Liver (tissue), 8 donors: ENCODE measurements at regions not wholly inside any gene's neighbourhood (a gene's known extent, or its start where the extent isn't known, plus 50 kb on each side); places are given as distances from the start of the nearest gene placed in this dataset.

Source experiments
- DNase-seq: peaks from one replicate; pipeline ENCODE4 v3.0.0-alpha.2; 2017; ENCODE audit warnings: low spot score
- H3K27ac ChIP-seq, 2 donors: one replicate each; pipeline ENCODE4 v1.7.0; 2013; ENCODE audit warnings: inconsistent platforms in 2 of 2, low read length in 2 of 2, control low read depth in 1 of 2, low read depth in 1 of 2, mild to moderate bottlenecking in 1 of 2
- H3K27me3 ChIP-seq, 4 donors: one replicate each; pipeline versions ENCODE4 v1.6.1 to v1.7.0; 2013; ENCODE audit warnings: low read length in 3 of 4, inconsistent platforms in 1 of 4, mild to moderate bottlenecking in 1 of 4, moderate library complexity in 1 of 4; ENCODE audit not compliant: control insufficient read depth in 4 of 4, insufficient read depth in 4 of 4
- H3K36me3 ChIP-seq, 4 donors: one replicate each; pipeline versions ENCODE4 v1.6.1 to v1.7.0; 2013; ENCODE audit warnings: low read length in 3 of 4, mild to moderate bottlenecking in 3 of 4, low read depth in 1 of 4, moderate library complexity in 1 of 4; ENCODE audit not compliant: control insufficient read depth in 4 of 4, insufficient read depth in 3 of 4
- H3K4me1 ChIP-seq, 4 donors: one replicate each; pipeline versions ENCODE4 v1.6.1 to v1.7.0; 2013; ENCODE audit warnings: low read length in 3 of 4, mild to moderate bottlenecking in 3 of 4, moderate library complexity in 1 of 4; ENCODE audit not compliant: control insufficient read depth in 4 of 4, insufficient read depth in 4 of 4
- H3K4me3 ChIP-seq, 3 donors: one replicate each; pipeline versions ENCODE4 v1.6.1 to v1.7.0; 2013; ENCODE audit warnings: low read length in 3 of 3, control low read depth in 1 of 3, low read depth in 1 of 3, mild to moderate bottlenecking in 1 of 3
- H3K9ac ChIP-seq, 2 donors: one replicate each; pipeline ENCODE4 v1.7.0; 2013; ENCODE audit warnings: low read length in 2 of 2, mild to moderate bottlenecking in 2 of 2, moderate library complexity in 2 of 2, control low read depth in 1 of 2, low read depth in 1 of 2
- H3K9me3 ChIP-seq, 4 donors: one replicate each; pipeline versions ENCODE4 v1.6.1 to v1.7.0; 2013; ENCODE audit warnings: low read length in 3 of 4; ENCODE audit not compliant: control insufficient read depth in 4 of 4
- EGR1 ChIP-seq, 2 donors: IDR thresholded peaks; 2 replicates each; pipeline ENCODE4 v1.6.1; 2016 to 2018; ENCODE audit warnings: antibody characterized with exemption in 2 of 2, low read depth in 2 of 2
- FOXA1 ChIP-seq: IDR thresholded peaks from 2 replicates; pipeline ENCODE4 v1.6.1; 2016; ENCODE audit warnings: antibody characterized with exemption
- FOXA2 ChIP-seq: IDR thresholded peaks from 2 replicates; pipeline ENCODE4 v1.6.1; 2016; ENCODE audit warnings: antibody characterized with exemption
- GABPA ChIP-seq, 2 donors: IDR thresholded peaks in 1 of 2; conservative IDR thresholded peaks in 1 of 2; 2 replicates each; pipeline ENCODE4 v1.6.1; 2016; ENCODE audit warnings: antibody characterized with exemption in 2 of 2, mild to moderate bottlenecking in 1 of 2, moderate library complexity in 1 of 2
- HNF4A ChIP-seq, 2 donors: conservative IDR thresholded peaks; 2 replicates each; pipeline ENCODE4 v1.6.1; 2016; ENCODE audit warnings: antibody characterized with exemption in 2 of 2, mild to moderate bottlenecking in 2 of 2
- HNF4G ChIP-seq: IDR thresholded peaks from 2 replicates; pipeline ENCODE4 v1.6.1; 2016; ENCODE audit warnings: antibody characterized with exemption
- JUND ChIP-seq, 2 donors: IDR thresholded peaks; 2 replicates each; pipeline ENCODE4 v1.6.1; 2016; ENCODE audit warnings: antibody characterized with exemption in 2 of 2
- NR2F2 ChIP-seq: IDR thresholded peaks from 2 replicates; pipeline ENCODE4 v1.6.1; 2016; ENCODE audit warnings: antibody characterized with exemption
- RAD21 ChIP-seq, 2 donors: IDR thresholded peaks; 2 replicates each; pipeline ENCODE4 v1.6.1; 2016; ENCODE audit warnings: antibody characterized with exemption in 2 of 2, mild to moderate bottlenecking in 2 of 2
- RXRA ChIP-seq, 2 donors: IDR thresholded peaks; 2 replicates each; pipeline ENCODE4 v1.6.1; 2017 to 2018; ENCODE audit warnings: antibody characterized with exemption in 2 of 2, mild to moderate bottlenecking in 1 of 2
- SP1 ChIP-seq: IDR thresholded peaks from 2 replicates; pipeline ENCODE4 v1.6.1; 2018; ENCODE audit warnings: antibody characterized with exemption, mild to moderate bottlenecking
- TAF1 ChIP-seq: conservative IDR thresholded peaks from 2 replicates; pipeline ENCODE4 v1.6.1; 2016; ENCODE audit warnings: antibody characterized with exemption, mild to moderate bottlenecking
- YY1 ChIP-seq: IDR thresholded peaks from 2 replicates; pipeline ENCODE4 v1.6.1; 2016; ENCODE audit warnings: antibody characterized with exemption, mild to moderate bottlenecking
- WGBS: extraction: QIAGEN DNeasy Blood & Tissue Kit; methylation state at CpG from one replicate; pipeline ENCODE4 v1.1.7; 2013; 5-methylcytosine and 5-hydroxymethylcytosine counted together
- TF ChIP-seq, protein P1 (sequence below): IDR thresholded peaks from 2 replicates; pipeline ENCODE4 v1.6.1; 2016; ENCODE audit warnings: antibody characterized with exemption
- TF ChIP-seq, protein P2 (sequence below): IDR thresholded peaks from 2 replicates; pipeline ENCODE4 v1.6.1; 2016; ENCODE audit warnings: antibody characterized with exemption
- TF ChIP-seq, protein P3 (sequence below): IDR thresholded peaks from 2 replicates; pipeline ENCODE4 v1.6.1; 2016; ENCODE audit warnings: antibody characterized with exemption
- TF ChIP-seq, protein P4 (sequence below): IDR thresholded peaks from 2 replicates; pipeline ENCODE4 v1.6.1; 2016; ENCODE audit warnings: antibody characterized with exemption, mild to moderate bottlenecking
- TF ChIP-seq, protein P5 (sequence below): fragments of 150-350 bp; IDR thresholded peaks from 2 replicates; pipeline ENCODE4 v1.5.1; 2017; ENCODE audit warnings: improper control_type of control experiment, low read depth, low read length; ENCODE audit not compliant: missing input control
- donor health status: healthy.
- donor health status: healthy.
- donor health status: healthy.
- donor health status: healthy.
- donor health status: healthy.

DNA sequence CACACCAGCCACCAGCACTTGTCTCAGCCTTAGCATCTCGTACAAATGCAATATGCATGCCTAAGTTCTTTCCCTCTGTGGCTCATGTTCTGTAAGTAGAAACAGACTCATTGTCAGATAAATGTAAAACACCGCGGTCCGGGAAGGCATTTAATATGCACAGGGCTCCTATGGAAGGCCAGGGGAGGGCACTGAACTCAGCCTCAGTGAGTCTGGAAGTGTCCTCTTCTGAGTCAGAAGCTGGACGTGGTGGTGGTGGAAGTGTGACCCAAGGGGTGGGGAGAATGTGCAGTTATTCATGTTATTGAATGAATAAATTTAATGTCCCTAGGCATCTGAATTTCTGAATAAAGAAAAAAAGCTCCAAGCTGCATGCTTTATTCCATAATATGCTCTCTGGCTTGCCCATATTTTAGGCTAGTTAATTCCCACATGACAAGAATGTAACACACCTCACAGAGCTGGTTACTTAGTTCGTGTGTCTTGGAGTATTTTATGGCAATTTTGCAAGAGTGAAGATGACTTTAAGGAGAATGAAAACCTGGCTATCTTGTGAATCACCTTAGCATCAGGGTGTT lies 193.1 kb upstream of the GATB start:
- no peak for DNase-seq
- no peak for TF ChIP-seq RAD21 (IDR thresholded peaks at IDR 0.05)
- no peak for TF ChIP-seq JUND (IDR thresholded peaks at IDR 0.05)
- TF ChIP-seq, protein P1, sequence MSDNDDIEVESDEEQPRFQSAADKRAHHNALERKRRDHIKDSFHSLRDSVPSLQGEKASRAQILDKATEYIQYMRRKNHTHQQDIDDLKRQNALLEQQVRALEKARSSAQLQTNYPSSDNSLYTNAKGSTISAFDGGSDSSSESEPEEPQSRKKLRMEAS = no peak
- TF ChIP-seq EGR1 (IDR thresholded peaks at IDR 0.05; ENCODE audit: low read depth in 2 of 2) = no peak
- TF ChIP-seq, protein P2, sequence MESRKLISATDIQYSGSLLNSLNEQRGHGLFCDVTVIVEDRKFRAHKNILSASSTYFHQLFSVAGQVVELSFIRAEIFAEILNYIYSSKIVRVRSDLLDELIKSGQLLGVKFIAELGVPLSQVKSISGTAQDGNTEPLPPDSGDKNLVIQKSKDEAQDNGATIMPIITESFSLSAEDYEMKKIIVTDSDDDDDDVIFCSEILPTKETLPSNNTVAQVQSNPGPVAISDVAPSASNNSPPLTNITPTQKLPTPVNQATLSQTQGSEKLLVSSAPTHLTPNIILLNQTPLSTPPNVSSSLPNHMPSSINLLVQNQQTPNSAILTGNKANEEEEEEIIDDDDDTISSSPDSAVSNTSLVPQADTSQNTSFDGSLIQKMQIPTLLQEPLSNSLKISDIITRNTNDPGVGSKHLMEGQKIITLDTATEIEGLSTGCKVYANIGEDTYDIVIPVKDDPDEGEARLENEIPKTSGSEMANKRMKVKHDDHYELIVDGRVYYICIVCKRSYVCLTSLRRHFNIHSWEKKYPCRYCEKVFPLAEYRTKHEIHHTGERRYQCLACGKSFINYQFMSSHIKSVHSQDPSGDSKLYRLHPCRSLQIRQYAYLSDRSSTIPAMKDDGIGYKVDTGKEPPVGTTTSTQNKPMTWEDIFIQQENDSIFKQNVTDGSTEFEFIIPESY = no peak
- no peak for TF ChIP-seq GABPA (IDR thresholded peaks at IDR 0.05 in 1 of 2, conservative IDR thresholded peaks at IDR 0.05 in 1 of 2)
- no peak for TF ChIP-seq YY1
- no peak for TF ChIP-seq TAF1
- TF ChIP-seq NR2F2 = no peak
- no peak for TF ChIP-seq HNF4G
- TF ChIP-seq, protein P3, sequence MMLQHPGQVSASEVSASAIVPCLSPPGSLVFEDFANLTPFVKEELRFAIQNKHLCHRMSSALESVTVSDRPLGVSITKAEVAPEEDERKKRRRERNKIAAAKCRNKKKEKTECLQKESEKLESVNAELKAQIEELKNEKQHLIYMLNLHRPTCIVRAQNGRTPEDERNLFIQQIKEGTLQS = no peak
- TF ChIP-seq FOXA2 = no peak
- TF ChIP-seq FOXA1 = no peak
- TF ChIP-seq, protein P4, sequence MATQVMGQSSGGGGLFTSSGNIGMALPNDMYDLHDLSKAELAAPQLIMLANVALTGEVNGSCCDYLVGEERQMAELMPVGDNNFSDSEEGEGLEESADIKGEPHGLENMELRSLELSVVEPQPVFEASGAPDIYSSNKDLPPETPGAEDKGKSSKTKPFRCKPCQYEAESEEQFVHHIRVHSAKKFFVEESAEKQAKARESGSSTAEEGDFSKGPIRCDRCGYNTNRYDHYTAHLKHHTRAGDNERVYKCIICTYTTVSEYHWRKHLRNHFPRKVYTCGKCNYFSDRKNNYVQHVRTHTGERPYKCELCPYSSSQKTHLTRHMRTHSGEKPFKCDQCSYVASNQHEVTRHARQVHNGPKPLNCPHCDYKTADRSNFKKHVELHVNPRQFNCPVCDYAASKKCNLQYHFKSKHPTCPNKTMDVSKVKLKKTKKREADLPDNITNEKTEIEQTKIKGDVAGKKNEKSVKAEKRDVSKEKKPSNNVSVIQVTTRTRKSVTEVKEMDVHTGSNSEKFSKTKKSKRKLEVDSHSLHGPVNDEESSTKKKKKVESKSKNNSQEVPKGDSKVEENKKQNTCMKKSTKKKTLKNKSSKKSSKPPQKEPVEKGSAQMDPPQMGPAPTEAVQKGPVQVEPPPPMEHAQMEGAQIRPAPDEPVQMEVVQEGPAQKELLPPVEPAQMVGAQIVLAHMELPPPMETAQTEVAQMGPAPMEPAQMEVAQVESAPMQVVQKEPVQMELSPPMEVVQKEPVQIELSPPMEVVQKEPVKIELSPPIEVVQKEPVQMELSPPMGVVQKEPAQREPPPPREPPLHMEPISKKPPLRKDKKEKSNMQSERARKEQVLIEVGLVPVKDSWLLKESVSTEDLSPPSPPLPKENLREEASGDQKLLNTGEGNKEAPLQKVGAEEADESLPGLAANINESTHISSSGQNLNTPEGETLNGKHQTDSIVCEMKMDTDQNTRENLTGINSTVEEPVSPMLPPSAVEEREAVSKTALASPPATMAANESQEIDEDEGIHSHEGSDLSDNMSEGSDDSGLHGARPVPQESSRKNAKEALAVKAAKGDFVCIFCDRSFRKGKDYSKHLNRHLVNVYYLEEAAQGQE = no peak
- no peak for TF ChIP-seq RXRA (IDR thresholded peaks at IDR 0.05)
- no peak for TF ChIP-seq HNF4A (conservative IDR thresholded peaks at IDR 0.05)
- TF ChIP-seq, protein P5, sequence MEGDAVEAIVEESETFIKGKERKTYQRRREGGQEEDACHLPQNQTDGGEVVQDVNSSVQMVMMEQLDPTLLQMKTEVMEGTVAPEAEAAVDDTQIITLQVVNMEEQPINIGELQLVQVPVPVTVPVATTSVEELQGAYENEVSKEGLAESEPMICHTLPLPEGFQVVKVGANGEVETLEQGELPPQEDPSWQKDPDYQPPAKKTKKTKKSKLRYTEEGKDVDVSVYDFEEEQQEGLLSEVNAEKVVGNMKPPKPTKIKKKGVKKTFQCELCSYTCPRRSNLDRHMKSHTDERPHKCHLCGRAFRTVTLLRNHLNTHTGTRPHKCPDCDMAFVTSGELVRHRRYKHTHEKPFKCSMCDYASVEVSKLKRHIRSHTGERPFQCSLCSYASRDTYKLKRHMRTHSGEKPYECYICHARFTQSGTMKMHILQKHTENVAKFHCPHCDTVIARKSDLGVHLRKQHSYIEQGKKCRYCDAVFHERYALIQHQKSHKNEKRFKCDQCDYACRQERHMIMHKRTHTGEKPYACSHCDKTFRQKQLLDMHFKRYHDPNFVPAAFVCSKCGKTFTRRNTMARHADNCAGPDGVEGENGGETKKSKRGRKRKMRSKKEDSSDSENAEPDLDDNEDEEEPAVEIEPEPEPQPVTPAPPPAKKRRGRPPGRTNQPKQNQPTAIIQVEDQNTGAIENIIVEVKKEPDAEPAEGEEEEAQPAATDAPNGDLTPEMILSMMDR = no peak
- no peak for TF ChIP-seq SP1
- Histone ChIP-seq H3K27me3 (no peaks in the 10 kb centered on the region), H3K9ac (no peak overlapping the region), H3K27ac (no peak overlapping the region), H3K4me1 (no peaks in the 10 kb centered on the region), H3K4me3 (no peak overlapping the region), H3K9me3 (peaks cover 0 to 1% (median 0%) of the 10 kb centered on the region in 4 donors), H3K36me3 (no peaks in the 10 kb centered on the region)
- 76% methylated on average over 6 of the region's 6 CpGs for WGBS
